GM18861 (cell line): ENCODE measurements at regions not wholly inside any gene's neighbourhood (a gene's known extent, or its start where the extent isn't known, plus 50 kb on each side); places are given as distances from the start of the nearest gene placed in this dataset.

Experiments
- ATAC-seq: cut with Tn5 transposase; IDR thresholded peaks from one replicate; pipeline ENCODE4 v1.9.1; 2021; ENCODE audit not compliant: unreplicated experiment

DNA sequence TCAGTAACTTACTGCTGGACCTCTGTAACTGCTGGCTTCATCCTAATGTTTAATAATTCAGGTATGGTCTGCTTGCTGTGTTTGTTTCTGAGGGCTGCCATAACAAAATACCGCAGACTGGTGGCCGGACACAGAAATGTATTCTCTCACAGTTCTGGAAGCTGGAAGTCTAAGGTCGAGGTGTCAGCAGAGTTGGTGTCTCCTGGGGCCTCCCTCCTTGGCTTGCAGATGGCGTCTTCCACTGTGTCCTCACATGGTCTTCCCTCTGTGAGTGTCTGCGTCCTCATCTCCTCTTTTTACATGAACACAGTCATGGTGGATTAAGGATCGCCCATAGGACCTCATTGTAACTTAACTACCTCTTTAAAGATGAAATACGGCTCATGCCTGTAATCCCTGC is 389.7 kb upstream of the JARID2 start:
- no peak for ATAC-seq

DNA sequence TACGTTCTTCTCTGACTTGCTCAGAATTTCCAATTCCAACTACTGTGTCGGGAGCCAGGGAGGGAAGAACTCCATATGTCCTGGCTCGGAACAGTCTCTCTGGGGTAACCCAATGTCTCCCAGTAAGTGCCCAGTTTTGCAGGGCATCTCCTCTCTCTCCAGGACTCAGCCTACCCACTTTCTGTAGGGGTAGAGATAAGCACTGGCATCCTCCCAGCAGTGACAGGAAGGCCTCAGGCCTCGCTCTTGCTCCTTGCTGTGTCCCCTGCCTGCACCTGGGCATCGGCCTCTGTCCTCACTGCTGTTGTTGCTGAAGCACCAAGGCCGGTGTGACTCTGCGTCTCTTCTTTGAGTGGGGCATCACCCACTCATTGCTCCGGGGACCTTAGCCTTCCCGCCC is 388.9 kb upstream of the JARID2 start:
- no peak for ATAC-seq

DNA sequence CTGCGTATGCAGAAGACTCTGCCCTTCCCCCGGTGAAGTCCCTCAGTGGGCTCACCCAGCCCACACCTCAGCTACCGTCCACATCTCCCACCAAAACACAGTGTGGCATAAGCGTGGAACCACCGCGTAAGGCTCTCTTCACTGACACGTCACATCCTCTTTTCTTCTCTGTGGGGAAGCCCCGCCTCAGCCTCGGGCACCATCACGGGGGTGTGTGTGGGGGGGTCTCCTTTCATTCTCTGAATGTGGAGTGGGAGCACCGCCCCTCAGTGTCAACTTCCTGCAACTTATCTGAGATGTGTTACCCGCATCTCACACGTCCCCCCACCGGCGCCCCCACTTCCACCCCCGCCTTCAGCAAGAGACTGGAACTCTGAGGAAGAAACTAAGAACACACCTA is 388.4 kb upstream of the JARID2 start:
- ATAC-seq: no peak

DNA sequence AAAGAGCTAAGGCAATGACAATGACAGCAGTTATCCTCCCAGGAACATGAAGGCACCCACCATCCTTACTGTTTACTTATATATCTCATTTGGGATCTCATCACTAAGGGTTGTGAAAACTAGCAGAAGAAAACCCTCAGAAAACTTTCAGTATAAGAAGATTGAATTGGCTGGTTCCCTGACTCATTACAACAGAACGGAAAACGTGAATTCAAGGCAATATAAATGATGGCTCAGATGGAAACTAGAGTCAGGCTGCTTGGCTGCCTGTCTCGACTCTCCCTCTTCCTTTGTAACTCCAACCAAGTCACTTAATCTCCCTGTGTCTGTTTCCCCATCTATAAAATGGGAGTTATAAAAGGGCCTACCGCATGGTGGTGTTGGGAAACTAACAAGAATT is 387.1 kb upstream of the JARID2 start:
- no peak for ATAC-seq

- no peak for ATAC-seq
These were observed 385.1 kb upstream of the JARID2 start for GRCh38 chr6:14860774-14861173.

GRCh38 chr6:14861491-14861943 is 384.4 kb upstream of the JARID2 start:
- no peak for ATAC-seq

GRCh38 chr6:14862845-14863244 is 383.0 kb upstream of the JARID2 start:
- no peak for ATAC-seq

GRCh38 chr6:14863902-14864850 is 381.7 kb upstream of the JARID2 start:
- no peak for ATAC-seq

DNA sequence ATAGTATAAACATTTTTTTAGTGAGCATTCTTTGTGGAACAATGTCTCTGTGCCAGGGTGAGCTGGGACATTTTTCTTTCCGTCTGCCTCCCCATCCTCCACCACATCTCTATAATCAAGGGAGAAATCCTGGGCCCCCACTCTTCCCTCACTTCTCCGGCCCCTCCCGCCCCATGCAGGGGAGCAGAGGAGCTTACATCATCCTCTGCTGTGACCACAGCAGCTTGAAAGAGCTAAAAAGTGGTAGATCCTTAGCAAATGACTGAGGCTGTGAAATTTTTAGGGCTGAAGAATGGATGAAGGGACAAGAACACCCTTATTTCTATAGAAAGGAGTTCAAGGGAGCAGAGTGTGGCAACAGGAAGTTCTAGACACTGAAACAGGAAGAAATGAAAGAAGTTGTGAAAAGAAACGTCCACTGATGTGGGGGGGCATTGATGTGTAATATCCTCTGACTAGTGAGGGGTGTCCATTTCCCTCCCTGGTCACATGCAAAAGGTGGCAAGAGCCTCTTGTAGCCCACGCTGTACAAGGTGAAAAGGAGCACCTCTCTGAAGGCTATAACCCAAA is 380.3 kb upstream of the JARID2 start:
- ATAC-seq: no peak

DNA sequence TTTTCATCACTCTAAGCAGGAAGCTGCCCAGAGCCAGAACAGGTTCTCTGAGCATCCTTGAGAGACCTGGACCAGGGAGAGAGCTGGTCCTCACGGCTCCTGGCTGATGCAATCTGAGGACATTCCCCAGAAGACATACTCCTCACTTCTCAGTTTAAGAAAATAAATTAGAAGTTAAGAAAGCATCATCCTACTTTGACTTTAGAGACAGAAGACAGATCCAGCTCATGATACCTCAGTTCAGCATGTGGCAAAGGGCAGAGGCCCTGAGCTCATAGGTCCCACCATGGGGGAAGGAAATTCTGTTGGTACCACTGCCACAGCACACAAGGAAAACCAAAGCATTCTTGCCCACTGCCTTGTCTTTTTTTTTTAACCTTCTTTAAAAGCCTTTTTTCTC is 378.1 kb upstream of the JARID2 start:
- ATAC-seq: no peak

DNA sequence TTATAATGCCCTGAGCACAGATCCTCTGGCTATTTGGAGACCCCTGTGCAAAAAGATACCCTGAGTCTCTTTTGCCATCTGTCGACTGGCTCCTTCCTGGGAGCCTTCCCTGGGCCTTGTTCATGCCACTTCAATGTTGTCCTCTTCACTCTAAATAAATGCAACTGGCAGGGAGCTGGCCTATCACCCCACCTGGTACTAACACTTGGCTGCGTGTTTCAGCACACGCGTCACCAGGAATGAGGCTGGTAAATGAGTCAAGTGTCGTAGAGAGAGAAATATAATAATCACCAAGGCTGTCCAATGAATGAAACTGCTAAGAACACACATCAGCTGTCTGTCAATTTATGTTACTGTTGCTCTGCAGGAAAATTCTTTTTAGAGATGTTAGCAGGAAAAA is 374.6 kb upstream of the JARID2 start:
- no peak for ATAC-seq

DNA sequence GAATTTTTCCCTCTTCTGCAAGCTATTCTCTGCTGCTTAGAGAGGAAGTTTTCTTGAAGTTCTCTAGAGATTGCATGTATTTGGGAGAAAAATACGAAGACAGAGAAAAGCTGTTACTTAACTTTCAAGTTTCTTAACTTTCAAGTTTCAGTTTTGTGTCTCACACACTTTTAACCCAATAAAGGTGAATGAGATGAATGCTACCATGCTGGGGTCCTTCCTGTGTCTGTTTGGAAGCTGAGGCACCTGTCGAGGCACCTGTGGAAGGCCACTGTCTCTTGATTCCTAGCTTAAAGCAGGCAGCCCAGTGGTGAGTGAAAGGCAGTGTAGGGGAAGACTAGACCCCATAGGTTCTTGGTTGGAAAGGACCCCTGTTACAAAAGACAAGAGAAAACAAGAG is 372.8 kb upstream of the JARID2 start:
- no peak for ATAC-seq

- no peak for ATAC-seq
These were observed 372.0 kb upstream of the JARID2 start for GRCh38 chr6:14873781-14874441.

DNA sequence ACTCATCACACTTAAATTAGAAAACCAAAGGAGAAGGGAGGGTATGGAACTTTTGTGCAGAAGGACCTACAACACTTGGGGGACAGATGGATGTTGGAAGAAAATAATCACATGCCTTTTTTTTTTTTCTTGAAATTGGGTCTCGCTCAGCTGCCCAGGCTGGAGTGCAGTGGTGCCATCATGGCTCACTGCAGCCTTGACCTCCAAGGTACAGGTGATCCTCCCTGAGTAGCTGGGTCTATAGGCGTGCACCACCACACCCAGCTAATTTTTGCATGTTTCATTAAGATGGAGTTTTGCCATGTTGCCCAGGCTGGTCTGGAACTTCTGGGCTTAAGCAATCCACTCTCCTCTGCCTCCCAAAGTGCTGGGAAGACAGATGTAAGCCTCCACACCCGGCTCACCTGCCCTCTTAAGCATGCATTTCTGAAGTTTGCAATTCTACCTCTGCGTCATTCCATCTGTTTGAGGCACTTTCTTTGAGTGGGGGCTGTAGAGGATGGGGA is 370.8 kb upstream of the JARID2 start:
- ATAC-seq: no peak

- peak; percentile 54 for ATAC-seq
These were observed 370.3 kb upstream of the JARID2 start for GRCh38 chr6:14875481-14876063.

- peak; percentile 48 for ATAC-seq
These were observed 368.9 kb upstream of the JARID2 start for GRCh38 chr6:14876778-14877613.

GRCh38 chr6:14877758-14878157 is 368.1 kb upstream of the JARID2 start:
- no peak for ATAC-seq

GRCh38 chr6:14880052-14880451 is 365.8 kb upstream of the JARID2 start:
- no peak for ATAC-seq

GRCh38 chr6:14880677-14881076 is 365.2 kb upstream of the JARID2 start:
- no peak for ATAC-seq

DNA sequence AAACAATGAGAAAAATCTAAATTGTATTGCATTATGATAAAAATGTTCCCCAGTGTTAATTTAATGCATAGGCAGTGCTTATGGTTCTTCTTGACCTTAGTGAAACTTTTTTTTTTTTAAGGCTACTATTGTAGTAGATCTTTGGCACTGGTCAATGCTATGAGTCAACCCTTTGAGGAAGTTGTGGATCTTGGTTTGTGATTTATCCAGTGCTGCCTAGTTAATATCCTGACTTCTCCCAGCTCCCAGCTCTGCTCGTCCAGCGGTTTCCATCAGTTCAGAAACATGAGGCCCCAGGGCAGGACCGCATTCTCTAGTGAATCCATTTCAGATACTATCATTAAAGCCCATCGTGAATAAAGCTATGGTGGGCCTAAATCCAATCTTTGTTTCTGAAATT is 364.5 kb upstream of the JARID2 start:
- ATAC-seq: no peak
